ENCODE measurements at regions not wholly inside any gene's neighbourhood (a gene's known extent, or its start where the extent isn't known, plus 50 kb on each side); places are given as distances from the start of the nearest gene placed in this dataset.

GRCh38 chr14:30240018-30240417 is 312.4 kb upstream of the PRKD1 start:
- ChIA-PET SMC1A (ENCODE audit: uncharacterized antibody, unreplicated experiment) (no interaction called here), RAD21 (ENCODE audit: unreplicated experiment) (no interaction called here), CTCF (no interaction called here), POLR2A (no interaction called here)
- H3K27me3 ChIP-seq (replicated peaks in 1 of 2; ENCODE audit: control insufficient read depth in 2 of 2, insufficient read depth in 2 of 2, low read length in 1 of 2) = no peaks in the 10 kb centered on the region
- H2AFZ ChIP-seq (ENCODE audit: control insufficient read depth, low read depth, low read length) = no peak overlapping the region
- intact Hi-C loops (cut with micrococcal nuclease; ENCODE audit: unreplicated experiment) = no loop called here
- TF ChIP-seq ZNF24 (IDR thresholded peaks at IDR 0.05) = no peak
- no peak for TF ChIP-seq ZBTB4 (CRISPR knock-in tag; IDR thresholded peaks at IDR 0.05)
- no peak for TF ChIP-seq BCLAF1 (IDR thresholded peaks at IDR 0.05)
- no peak for TF ChIP-seq ASH2L (IDR thresholded peaks at IDR 0.05; ENCODE audit: borderline replicate concordance, low read depth)
- no peak for TF ChIP-seq TBL1XR1 (IDR thresholded peaks at IDR 0.05; ENCODE audit: low read depth, low read length)
- H3K36me3 ChIP-seq (ENCODE audit: control insufficient read depth in 2 of 2, insufficient read depth in 2 of 2, low read length in 1 of 2) = no peaks in the 10 kb centered on the region
- DNase-seq (ENCODE audit: low read depth, low spot score) (no peak), FAIRE-seq (no peak), ATAC-seq (no peak)
- no TSS peak for BruUV-seq (replicated peaks)
- H3K9ac ChIP-seq (ENCODE audit: control insufficient read depth, insufficient read depth, low read length) = no peak overlapping the region
- H3K27ac ChIP-seq (ENCODE audit: control insufficient read depth, insufficient read depth) = no peak overlapping the region
- in situ Hi-C loops (cut with MboI) = no loop called here
- H3K79me2 ChIP-seq (ENCODE audit: control insufficient read depth, insufficient read depth, low read length) = no peaks in the 10 kb centered on the region
- 9% methylated on average over 4 of the region's 4 CpGs for WGBS (ENCODE audit: insufficient coverage, insufficient replicate concordance, low lambda C conversion rate, missing lambda C conversion rate)
- no peaks in the 10 kb centered on the region for H4K20me1 ChIP-seq (ENCODE audit: control insufficient read depth, insufficient read depth)
- no peak overlapping the region for H3K4me3 ChIP-seq
- H3K4me2 ChIP-seq (ENCODE audit: control insufficient read depth, insufficient read depth) = no peak overlapping the region
- no peaks in the 10 kb centered on the region for H3K9me3 ChIP-seq (replicated peaks; ENCODE audit: control insufficient read depth, insufficient read depth, low read length)
- H3K4me1 ChIP-seq (ENCODE audit: control insufficient read depth, insufficient read depth, low read length) = no peaks in the 10 kb centered on the region

Data from GM12878 (cell line).